Rectal smooth muscle tissue (tissue), 1 donor: ENCODE measurements at regions not wholly inside any gene's neighbourhood (a gene's known extent, or its start where the extent isn't known, plus 50 kb on each side); places are given as distances from the start of the nearest gene placed in this dataset.

ENCODE experiments used
- H3K27ac ChIP-seq: one replicate; pipeline ENCODE4 v1.7.0; 2013; ENCODE audit warnings: low read depth, low read length, inconsistent platforms
- H3K27me3 ChIP-seq: one replicate; pipeline ENCODE4 v1.7.0; 2013; ENCODE audit warnings: low read length; ENCODE audit not compliant: control insufficient read depth, insufficient read depth
- H3K36me3 ChIP-seq: one replicate; pipeline ENCODE4 v1.7.0; 2013; ENCODE audit warnings: low read length; ENCODE audit not compliant: control insufficient read depth, insufficient read depth
- H3K4me1 ChIP-seq: one replicate; pipeline ENCODE4 v1.7.0; 2013; ENCODE audit warnings: low read length; ENCODE audit not compliant: control insufficient read depth, insufficient read depth
- H3K4me3 ChIP-seq: one replicate; pipeline ENCODE4 v1.7.0; 2013; ENCODE audit warnings: low read length
- H3K9ac ChIP-seq: one replicate; pipeline ENCODE4 v1.7.0; 2013; ENCODE audit warnings: low read length

GRCh38 chr19:29117926-29118325 is 95.0 kb downstream of the UQCRFS1 start:
- H3K4me3 ChIP-seq = no peak overlapping the region
- no peak overlapping the region for H3K9ac ChIP-seq
- H3K36me3 ChIP-seq = no peaks in the 10 kb centered on the region
- no peaks in the 10 kb centered on the region for H3K27me3 ChIP-seq
- H3K4me1 ChIP-seq = no peaks in the 10 kb centered on the region
- no peak overlapping the region for H3K27ac ChIP-seq

- no peak overlapping the region for H3K4me3 ChIP-seq
- no peaks in the 10 kb centered on the region for H3K27me3 ChIP-seq
- no peaks in the 10 kb centered on the region for H3K36me3 ChIP-seq
- H3K27ac ChIP-seq = no peak overlapping the region
- H3K9ac ChIP-seq = no peak overlapping the region
- no peaks in the 10 kb centered on the region for H3K4me1 ChIP-seq
These were observed 97.8 kb downstream of the UQCRFS1 start for GRCh38 chr19:29115181-29115580.

GRCh38 chr19:29113838-29114237 is 99.1 kb downstream of the UQCRFS1 start:
- Histone ChIP-seq H3K36me3 (no peaks in the 10 kb centered on the region), H3K27ac (no peak overlapping the region), H3K4me3 (no peak overlapping the region), H3K9ac (no peak overlapping the region), H3K27me3 (no peaks in the 10 kb centered on the region), H3K4me1 (no peaks in the 10 kb centered on the region)

GRCh38 chr19:29111576-29111975 is 101.4 kb downstream of the UQCRFS1 start:
- no peak overlapping the region for H3K27ac ChIP-seq
- H3K27me3 ChIP-seq = no peaks in the 10 kb centered on the region
- no peaks in the 10 kb centered on the region for H3K4me1 ChIP-seq

GRCh38 chr19:29107831-29108230 is 105.1 kb downstream of the UQCRFS1 start:
- Histone ChIP-seq H3K27me3 (no peaks in the 10 kb centered on the region), H3K36me3 (no peaks in the 10 kb centered on the region), H3K4me3 (no peak overlapping the region), H3K4me1 (no peaks in the 10 kb centered on the region), H3K27ac (no peak overlapping the region), H3K9ac (no peak overlapping the region)

More at GRCh38 chr19:29111576-29111975, 101.4 kb downstream of the UQCRFS1 start:
- Histone ChIP-seq H3K9ac (no peak overlapping the region), H3K36me3 (no peaks in the 10 kb centered on the region), H3K4me3 (no peak overlapping the region)

- H3K9ac ChIP-seq = no peak overlapping the region
- no peaks in the 10 kb centered on the region for H3K36me3 ChIP-seq
- no peaks in the 10 kb centered on the region for H3K27me3 ChIP-seq
- no peaks in the 10 kb centered on the region for H3K4me1 ChIP-seq
- no peak overlapping the region for H3K4me3 ChIP-seq
- H3K27ac ChIP-seq = no peak overlapping the region
These were observed 106.5 kb downstream of the UQCRFS1 start for GRCh38 chr19:29106346-29106885.

- Histone ChIP-seq H3K4me3 (no peak overlapping the region), H3K9ac (no peak overlapping the region), H3K4me1 (no peaks in the 10 kb centered on the region), H3K36me3 (no peaks in the 10 kb centered on the region), H3K27ac (no peak overlapping the region), H3K27me3 (no peaks in the 10 kb centered on the region)
These were observed 107.2 kb downstream of the UQCRFS1 start for GRCh38 chr19:29105629-29106292.

- Histone ChIP-seq H3K9ac (no peak overlapping the region), H3K27me3 (no peaks in the 10 kb centered on the region), H3K4me1 (no peaks in the 10 kb centered on the region), H3K36me3 (no peaks in the 10 kb centered on the region), H3K27ac (no peak overlapping the region), H3K4me3 (no peak overlapping the region)
These were observed 108.2 kb downstream of the UQCRFS1 start for GRCh38 chr19:29104605-29105241.

- Histone ChIP-seq H3K36me3 (no peaks in the 10 kb centered on the region), H3K4me3 (no peak overlapping the region), H3K4me1 (no peaks in the 10 kb centered on the region), H3K27ac (no peak overlapping the region), H3K27me3 (no peaks in the 10 kb centered on the region), H3K9ac (no peak overlapping the region)
These were observed 114.0 kb downstream of the UQCRFS1 start for GRCh38 chr19:29098863-29099481.

- H3K4me3 ChIP-seq = no peak overlapping the region
- no peaks in the 10 kb centered on the region for H3K4me1 ChIP-seq
- no peak overlapping the region for H3K27ac ChIP-seq
- H3K9ac ChIP-seq = no peak overlapping the region
- no peaks in the 10 kb centered on the region for H3K36me3 ChIP-seq
- H3K27me3 ChIP-seq = no peaks in the 10 kb centered on the region
These were observed 114.9 kb downstream of the UQCRFS1 start for GRCh38 chr19:29098091-29098490.

- H3K36me3 ChIP-seq = no peaks in the 10 kb centered on the region
- H3K9ac ChIP-seq = no peak overlapping the region
- no peaks in the 10 kb centered on the region for H3K27me3 ChIP-seq
- H3K4me3 ChIP-seq = no peak overlapping the region
- no peaks in the 10 kb centered on the region for H3K4me1 ChIP-seq
- H3K27ac ChIP-seq = no peak overlapping the region
These were observed 116.1 kb downstream of the UQCRFS1 start for GRCh38 chr19:29096896-29097295.

- no peak overlapping the region for H3K4me3 ChIP-seq
- no peaks in the 10 kb centered on the region for H3K4me1 ChIP-seq
- H3K27ac ChIP-seq = no peak overlapping the region
- no peak overlapping the region for H3K9ac ChIP-seq
- no peaks in the 10 kb centered on the region for H3K27me3 ChIP-seq
- no peaks in the 10 kb centered on the region for H3K36me3 ChIP-seq
These were observed 119.4 kb downstream of the UQCRFS1 start for GRCh38 chr19:29093553-29093908.
